H1 (cell line): ENCODE measurements at regions not wholly inside any gene's neighbourhood (a gene's known extent, or its start where the extent isn't known, plus 50 kb on each side); places are given as distances from the start of the nearest gene placed in this dataset.

Source experiments
- CTCF ChIA-PET: fragments of 300-600 bp; sonication (Branson Sonifier 250); formaldehyde crosslinking; loops from one replicate; lab custom pipeline; 2021; ENCODE audit not compliant: partially characterized antibody; lab: Charles Lee
- POLR2A ChIA-PET: fragments of 300-600 bp; sonication (Branson Sonifier 250); formaldehyde crosslinking; loops from one replicate; lab custom pipeline; 2021; ENCODE audit warnings: inconsistent platforms; ENCODE audit not compliant: partially characterized antibody; lab: Charles Lee
- DNase-seq, 2 experiments: peaks; one replicate each; pipeline versions ENCODE4 v3.0.0 to v3.0.0-alpha.2; 2010 to 2022; ENCODE audit warnings: low spot score in 2 of 2, low read depth in 1 of 2, mixed read lengths in 1 of 2
- FAIRE-seq: peaks from 2 replicates; lab custom pipeline; 2011; peaks lifted over from hg19 to GRCh38; lab: Jason Lieb, UNC
- H2AFZ ChIP-seq: 2 replicates; pipeline ENCODE4 v1.8.1; 2012; ENCODE audit warnings: low read length, inconsistent platforms
- H2AK5ac ChIP-seq: 2 replicates; pipeline ENCODE4 v1.6.1; 2013; ENCODE audit warnings: low read depth, low read length
- H2BK120ac ChIP-seq: replicated peaks from 2 replicates; pipeline ENCODE3; 2013; ENCODE audit warnings: low read depth, low read length, inconsistent platforms
- H2BK12ac ChIP-seq: 2 replicates; pipeline ENCODE4 v1.6.1; 2013; ENCODE audit warnings: low read depth, low read length
- H2BK15ac ChIP-seq: 2 replicates; pipeline ENCODE4 v1.6.1; 2013; ENCODE audit warnings: low read length
- H2BK20ac ChIP-seq: 2 replicates; pipeline ENCODE4 v1.6.1; 2013; ENCODE audit warnings: low read length
- H2BK5ac ChIP-seq: 2 replicates; pipeline ENCODE4 v1.6.1; 2013; ENCODE audit warnings: low read depth, low read length
- H3K14ac ChIP-seq: 2 replicates; pipeline ENCODE4 v1.6.1; 2013; ENCODE audit warnings: inconsistent platforms; ENCODE audit not compliant: insufficient read length
- H3K18ac ChIP-seq: 2 replicates; pipeline ENCODE4 v1.6.1; 2013; ENCODE audit warnings: low read length; ENCODE audit errors: extremely low read depth
- H3K23ac ChIP-seq: 2 replicates; pipeline ENCODE4 v1.6.1; 2013; ENCODE audit warnings: inconsistent platforms; ENCODE audit not compliant: insufficient read length
- H3K23me2 ChIP-seq: 2 replicates; pipeline ENCODE4 v1.6.1; 2013; ENCODE audit warnings: low read depth, low read length
- H3K27ac ChIP-seq: 2 replicates; pipeline ENCODE4 v1.6.1; 2011; ENCODE audit warnings: low read depth, low read length, inconsistent platforms
- H3K27me3 ChIP-seq, 4 experiments: replicated peaks in 1 of 4; 1 replicate in 1 of 4; 2 replicates in 3 of 4; pipeline versions ENCODE4 v1.6.1 to v1.8.1; 2011 to 2013; ENCODE audit warnings: low read length in 3 of 4, mild to moderate bottlenecking in 3 of 4, inconsistent platforms in 2 of 4, mixed read lengths in 2 of 4, moderate library complexity in 1 of 4; ENCODE audit not compliant: control insufficient read depth in 3 of 4, insufficient read depth in 3 of 4; ENCODE audit errors: extremely low read depth in 1 of 4
- H3K36me3 ChIP-seq, 4 experiments: 2 replicates each; pipeline versions ENCODE4 v1.6.1 to v1.8.1; 2011 to 2013; ENCODE audit warnings: mild to moderate bottlenecking in 4 of 4, low read length in 3 of 4, moderate library complexity in 2 of 4, control low read depth in 1 of 4, inconsistent platforms in 1 of 4; ENCODE audit not compliant: insufficient read depth in 4 of 4, control insufficient read depth in 2 of 4
- H3K4ac ChIP-seq: replicated peaks from 2 replicates; pipeline ENCODE3; 2013; ENCODE audit warnings: low read length, low read depth, mixed read lengths, inconsistent platforms; ENCODE audit not compliant: insufficient read length
- H3K4me1 ChIP-seq, 4 experiments: replicated peaks in 1 of 4; 1 replicate in 1 of 4; 2 replicates in 3 of 4; pipeline versions ENCODE4 v1.6.1 to v1.8.1; 2011 to 2013; ENCODE audit warnings: low read length in 3 of 4, inconsistent platforms in 2 of 4, mixed read lengths in 1 of 4; ENCODE audit not compliant: insufficient read depth in 4 of 4, control insufficient read depth in 3 of 4
- H3K4me2 ChIP-seq, 2 experiments: 2 replicates each; pipeline versions ENCODE4 v1.6.1 to v1.8.1; 2011 to 2013; ENCODE audit warnings: low read depth in 2 of 2, low read length in 2 of 2, control low read depth in 1 of 2, inconsistent platforms in 1 of 2, mild to moderate bottlenecking in 1 of 2; ENCODE audit not compliant: insufficient read depth in 1 of 2
- H3K4me3 ChIP-seq, 4 experiments: fragments of 200-600, 300-600 bp in 1 of 4; sonication (generic), shearing (Covaris generic), sonication (Bioruptor Twin) in 1 of 4; 2 replicates each; pipeline versions ENCODE4 v1.5.1 to v1.8.1; 2011 to 2016; ENCODE audit warnings: low read length in 4 of 4, low read depth in 3 of 4, control low read depth in 2 of 4, inconsistent platforms in 2 of 4, mild to moderate bottlenecking in 2 of 4, mixed read lengths in 1 of 4, moderate library complexity in 1 of 4; ENCODE audit not compliant: insufficient read depth in 2 of 4; ENCODE audit errors: extremely low read depth in 1 of 4
- H3K56ac ChIP-seq: replicated peaks from 2 replicates; pipeline ENCODE3; 2013; ENCODE audit warnings: low read depth, mild to moderate bottlenecking, mixed read lengths, low read length, inconsistent platforms; ENCODE audit not compliant: insufficient read length
- H3K79me1 ChIP-seq: 2 replicates; pipeline ENCODE4 v1.6.1; 2013; ENCODE audit warnings: low read depth, low read length, control low read depth
- H3K79me2 ChIP-seq, 2 experiments: 2 replicates each; pipeline versions ENCODE4 v1.6.1 to v1.8.1; 2012 to 2013; ENCODE audit warnings: low read length in 2 of 2, mild to moderate bottlenecking in 2 of 2, inconsistent platforms in 1 of 2; ENCODE audit not compliant: insufficient read depth in 2 of 2, control insufficient read depth in 1 of 2
- H3K9ac ChIP-seq, 4 experiments: replicated peaks in 1 of 4; 1 replicate in 1 of 4; 2 replicates in 3 of 4; pipeline versions ENCODE4 v1.6.1 to v1.8.1; 2011 to 2013; ENCODE audit warnings: low read depth in 3 of 4, low read length in 3 of 4, control low read depth in 2 of 4, mild to moderate bottlenecking in 2 of 4, moderate library complexity in 2 of 4, inconsistent platforms in 1 of 4; ENCODE audit errors: extremely low read depth in 1 of 4
- H3K9me3 ChIP-seq, 2 experiments: 2 replicates each; pipeline versions ENCODE4 v1.6.1 to v1.8.1; 2012 to 2013; ENCODE audit warnings: mild to moderate bottlenecking in 2 of 2, moderate library complexity in 2 of 2, control low read depth in 1 of 2, inconsistent platforms in 1 of 2, low read depth in 1 of 2, low read length in 1 of 2, mixed read lengths in 1 of 2; ENCODE audit not compliant: insufficient read depth in 2 of 2
- H4K20me1 ChIP-seq, 2 experiments: replicated peaks in 1 of 2; 2 replicates each; pipeline versions ENCODE3 to v1.8.1; 2011 to 2013; ENCODE audit warnings: inconsistent platforms in 2 of 2, low read length in 2 of 2, mild to moderate bottlenecking in 1 of 2; ENCODE audit not compliant: insufficient read depth in 2 of 2, control insufficient read depth in 1 of 2
- H4K5ac ChIP-seq: 2 replicates; pipeline ENCODE4 v1.6.1; 2013; ENCODE audit warnings: low read length, low read depth, mixed read lengths, inconsistent platforms; ENCODE audit not compliant: insufficient read length
- H4K8ac ChIP-seq: 2 replicates; pipeline ENCODE4 v1.8.0; 2013; ENCODE audit warnings: mild to moderate bottlenecking, moderate library complexity, low read length, inconsistent platforms; ENCODE audit not compliant: insufficient read depth; ENCODE audit errors: extremely low read depth
- H4K91ac ChIP-seq: replicated peaks from 2 replicates; pipeline ENCODE3; 2013; ENCODE audit warnings: low read length, mixed read lengths, inconsistent platforms; ENCODE audit not compliant: insufficient read length
- BCL11A ChIP-seq, 2 experiments: IDR thresholded peaks; one replicate each; pipeline ENCODE4 v1.6.1; 2011; ENCODE audit warnings: low read depth in 2 of 2, low read length in 2 of 2, mild to moderate bottlenecking in 2 of 2
- CEBPB ChIP-seq: IDR thresholded peaks from 2 replicates; pipeline ENCODE4 v1.6.1; 2012; ENCODE audit warnings: low read depth, low read length
- CHD1 ChIP-seq: IDR thresholded peaks from 2 replicates; pipeline ENCODE4 v1.6.1; 2012; ENCODE audit warnings: low read depth, low read length, improper control_type of control experiment
- JUN ChIP-seq: IDR thresholded peaks from 2 replicates; pipeline ENCODE4 v1.6.1; 2011; ENCODE audit warnings: low read depth, mild to moderate bottlenecking, improper control_type of control experiment, low read length
- POLR2A ChIP-seq, 2 experiments: IDR thresholded peaks; 1 replicate in 1 of 2; 2 replicates in 1 of 2; pipeline ENCODE4 v1.6.1; 2011; ENCODE audit warnings: low read depth in 2 of 2, low read length in 2 of 2, mild to moderate bottlenecking in 2 of 2; ENCODE audit errors: control extremely low read depth in 1 of 2
- POLR2AphosphoS5 ChIP-seq: IDR thresholded peaks from 2 replicates; pipeline ENCODE4 v1.6.1; 2011; ENCODE audit warnings: low read depth, low read length
- SAP30 ChIP-seq: fragments of 300-600 bp; sonication (generic); IDR thresholded peaks from 2 replicates; pipeline ENCODE4 v1.7.1; 2012; ENCODE audit warnings: low read length, moderate library complexity, mild to moderate bottlenecking, inconsistent platforms; ENCODE audit not compliant: insufficient read depth, insufficient replicate concordance
- SIN3A ChIP-seq, 2 experiments: IDR thresholded peaks in 1 of 2; conservative IDR thresholded peaks in 1 of 2; 2 replicates each; pipeline ENCODE4 v1.6.1; 2011 to 2012; ENCODE audit warnings: low read length in 2 of 2, improper control_type of control experiment in 1 of 2, low read depth in 1 of 2, mild to moderate bottlenecking in 1 of 2
- SRF ChIP-seq: IDR thresholded peaks from 2 replicates; pipeline ENCODE4 v1.6.1; 2011; ENCODE audit warnings: mild to moderate bottlenecking, low read depth, low read length, moderate library complexity
- WGBS, 2 experiments: shearing (Covaris generic) in 1 of 2; methylation state at CpG; one replicate each; pipeline versions ENCODE4 v1.1.6 to v1.1.7; 2013 to 2015; ENCODE audit warnings: low lambda C conversion rate in 2 of 2, mixed read lengths in 2 of 2, inconsistent platforms in 1 of 2, low coverage in 1 of 2, missing lambda C conversion rate in 1 of 2; ENCODE audit not compliant: insufficient replicate concordance in 2 of 2, insufficient coverage in 1 of 2, insufficient read length in 1 of 2; ENCODE audit errors: extremely low coverage in 1 of 2, missing lambda C conversion rate in 1 of 2; 5-methylcytosine and 5-hydroxymethylcytosine counted together

DNA sequence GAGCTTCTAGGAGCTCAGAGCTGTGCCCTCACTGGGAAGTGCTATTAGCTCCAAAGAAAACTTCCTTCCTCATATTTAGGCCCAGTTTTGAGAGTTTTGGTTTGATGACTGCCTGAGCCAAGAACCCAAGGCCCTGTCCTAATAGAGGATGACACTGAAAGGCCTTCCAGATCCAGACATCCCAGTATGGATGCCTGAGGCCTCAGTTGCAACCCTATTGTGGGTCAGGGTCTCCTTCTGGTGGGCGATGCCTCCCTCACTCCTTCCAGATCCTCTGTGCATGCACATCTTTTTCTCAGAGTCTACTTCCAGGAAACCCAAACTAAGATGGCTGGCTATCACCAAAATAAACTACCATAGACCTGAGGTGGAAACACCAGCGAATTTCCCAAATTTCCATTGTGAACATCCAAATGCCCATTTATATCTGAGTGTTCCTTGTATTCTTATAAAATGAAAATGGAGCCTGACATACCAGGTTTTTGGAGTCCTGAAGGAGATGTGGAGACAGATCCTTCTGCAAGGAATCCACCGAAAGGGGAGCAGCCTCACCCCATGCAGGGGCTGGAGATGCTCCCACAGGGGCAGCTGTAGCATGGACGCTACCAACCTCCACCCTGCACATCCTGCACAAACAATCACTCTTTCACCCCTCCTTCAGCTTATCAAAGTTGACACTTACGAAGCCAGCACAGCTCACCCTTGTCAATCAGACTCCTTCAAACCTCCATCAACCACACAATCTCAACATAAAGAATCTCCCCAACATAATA is 61.1 kb downstream of the GGTLC2 start:
- H3K23me2 ChIP-seq: no peaks in the 10 kb centered on the region
- no peak overlapping the region for H2BK5ac ChIP-seq
- H3K4ac ChIP-seq: no peak overlapping the region
- no peak overlapping the region for H3K56ac ChIP-seq
- H3K27me3 ChIP-seq: peaks cover 22 to 50% (median 42%) of the 10 kb centered on the region in 4 experiments
- H3K9me3 ChIP-seq: peaks cover 36 to 51% of the 10 kb centered on the region in 2 experiments; a peak in 3 of 4 replicates
- no peak overlapping the region for H4K5ac ChIP-seq
- H2BK120ac ChIP-seq: no peak overlapping the region
- no peak for FAIRE-seq
- no peak overlapping the region for H3K4me2 ChIP-seq
- H3K79me1 ChIP-seq: no peaks in the 10 kb centered on the region
- ChIA-PET POLR2A (no interaction called here), CTCF (interaction anchor here (0.9 to 1.4 kb wide), 2 partner anchors 11 to 14 kb away, joined by 3 to 4 read pairs; no protein-coding TSS in a partner anchor)
- H2BK12ac ChIP-seq: no peak overlapping the region
- no peak overlapping the region for H2BK15ac ChIP-seq
- H4K91ac ChIP-seq: no peak overlapping the region
- no peak overlapping the region for H4K8ac ChIP-seq
- H3K9ac ChIP-seq: no peak overlapping the region
- no peak overlapping the region for H2AFZ ChIP-seq
- DNase-seq: no peak
- H3K36me3 ChIP-seq: no peaks in the 10 kb centered on the region
- no peak overlapping the region for H3K4me3 ChIP-seq
- 69% methylated on average over 5 of the region's 5 CpGs; no CpG with 5 or more reads in 1 of the 2 experiments for WGBS, 2 experiments
- no peaks in the 10 kb centered on the region for H3K79me2 ChIP-seq
- no peak overlapping the region for H3K18ac ChIP-seq
- TF ChIP-seq SAP30 (no peak), CHD1 (no peak), POLR2A (IDR thresholded peaks at IDR 0.05; ENCODE audit: control extremely low read depth in 1 of 2, low read depth in 2 of 2, low read length in 2 of 2) (no peak), SRF (no peak), CEBPB (no peak), SIN3A (conservative IDR thresholded peaks at IDR 0.05 in 1 of 2, IDR thresholded peaks at IDR 0.05 in 1 of 2; ENCODE audit: low read depth in 1 of 2, low read length in 2 of 2) (no peak), BCL11A (IDR thresholded peaks at IDR 0.05; ENCODE audit: low read depth in 2 of 2, low read length in 2 of 2) (no peak), POLR2AphosphoS5 (no peak), JUN (no peak)
- H3K23ac ChIP-seq: no peak overlapping the region
- H2BK20ac ChIP-seq: no peak overlapping the region
- no peaks in the 10 kb centered on the region for H4K20me1 ChIP-seq
- no peak overlapping the region for H3K27ac ChIP-seq
- H3K14ac ChIP-seq: no peak overlapping the region
- no peaks in the 10 kb centered on the region for H3K4me1 ChIP-seq
- no peak overlapping the region for H2AK5ac ChIP-seq
